Upper lobe of right lung (tissue), 1 donor: ENCODE measurements at regions not wholly inside any gene's neighbourhood (a gene's known extent, or its start where the extent isn't known, plus 50 kb on each side); places are given as distances from the start of the nearest gene placed in this dataset.
"Not testable (repeated sequence)": the region's sequence is repeated elsewhere in the genome, so short reads cannot be mapped to it uniquely, and the experiment has no call there.

Source experiments
- ATAC-seq: fragments of 200-7000 bp; cut with Tn5 transposase; one replicate; pipeline ENCODE4 v1.9.1; 2020; ENCODE audit warnings: mild to moderate bottlenecking, moderate library complexity
- DNase-seq: peaks from one replicate; pipeline ENCODE4 v3.0.0-alpha.2; 2020
- H3K27ac ChIP-seq: fragments of 200-600 bp; one replicate; pipeline ENCODE4 v1.8.0; 2022
- H3K27me3 ChIP-seq: fragments of 200-600 bp; one replicate; pipeline ENCODE4 v1.8.0; 2022; ENCODE audit warnings: mild to moderate bottlenecking
- H3K36me3 ChIP-seq: fragments of 200-600 bp; one replicate; pipeline ENCODE4 v1.8.0; 2022
- H3K4me1 ChIP-seq: fragments of 200-600 bp; one replicate; pipeline ENCODE4 v1.8.0; 2022
- H3K4me3 ChIP-seq: fragments of 200-600 bp; one replicate; pipeline ENCODE4 v1.8.0; 2022; ENCODE audit warnings: mild to moderate bottlenecking
- H3K9me3 ChIP-seq: fragments of 200-600 bp; one replicate; pipeline ENCODE4 v1.8.0; 2022
- CTCF ChIP-seq: fragments of 200-600 bp; IDR thresholded peaks from one replicate; pipeline ENCODE4 v1.8.0; 2022; ENCODE audit warnings: antibody characterized with exemption
- intact Hi-C: fragments of 100-400 bp; cut with DNase I; formaldehyde crosslinking; loops from one replicate; pipeline ENCODE4 v1.11.0; 2022
- donor health status: DM: no; HTN: yes; CAD: no; lungs with severe emphysema.

- DNase-seq (no peak), ATAC-seq (no peak)
- Histone ChIP-seq H3K9me3 (no peaks in the 10 kb centered on the region), H3K4me3 (no peak overlapping the region), H3K27me3 (no peaks in the 10 kb centered on the region), H3K36me3 (no peaks in the 10 kb centered on the region), H3K4me1 (no peaks in the 10 kb centered on the region), H3K27ac (no peak overlapping the region)
- no peak for TF ChIP-seq CTCF
- intact Hi-C loops: no loop called here
These were observed 123.2 kb downstream of the PABPC4L start for GRCh38 chr4:134078230-134078914.

DNA sequence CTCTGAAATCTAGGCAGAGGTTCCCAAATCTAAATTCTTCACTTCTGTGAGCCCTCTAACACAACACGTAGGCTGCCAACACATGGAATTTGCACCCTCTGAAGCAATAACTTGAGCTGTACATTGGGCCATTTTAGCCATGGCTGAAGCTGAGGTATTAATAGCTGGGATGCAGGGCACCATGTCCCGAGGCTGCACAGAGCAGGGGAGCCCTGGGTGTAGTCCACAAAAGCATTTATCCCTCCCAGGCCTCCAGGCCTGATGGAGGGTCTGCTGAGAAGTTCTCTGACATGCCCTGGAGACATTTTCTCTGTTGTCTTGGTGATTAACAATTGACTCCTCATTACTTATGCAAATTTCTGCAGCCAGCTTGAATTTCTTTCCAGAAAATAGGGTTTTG, 127.9 kb downstream of the PABPC4L start:
- H3K4me1 ChIP-seq: no peaks in the 10 kb centered on the region

DNA sequence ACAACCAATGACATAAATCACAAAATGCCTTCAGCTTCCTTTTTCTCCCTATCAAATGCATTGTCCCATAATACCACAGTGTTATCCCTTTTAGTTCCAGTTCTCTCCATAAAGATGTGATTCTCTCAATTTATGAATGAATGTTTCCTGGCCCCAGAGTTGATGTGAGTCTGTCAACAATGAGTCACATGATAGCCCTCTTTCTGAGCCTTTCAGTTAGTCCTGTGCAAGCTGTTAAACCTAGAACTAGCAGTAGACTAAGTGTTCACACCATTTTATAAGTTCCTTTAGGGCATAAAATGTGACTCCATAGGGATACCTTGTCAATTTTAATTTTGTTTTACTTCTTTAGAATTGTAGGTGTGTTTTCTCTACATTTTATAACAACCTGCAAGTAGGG, 129.5 kb downstream of the PABPC4L start:
- TF ChIP-seq CTCF: no peak
- no peak overlapping the region for H3K4me3 ChIP-seq
- H3K27me3 ChIP-seq: no peaks in the 10 kb centered on the region
- ATAC-seq (no peak), DNase-seq (no peak)
- no peaks in the 10 kb centered on the region for H3K36me3 ChIP-seq
- no peak overlapping the region for H3K27ac ChIP-seq
- no peaks in the 10 kb centered on the region for H3K9me3 ChIP-seq
- intact Hi-C loops: no loop called here
- no peaks in the 10 kb centered on the region for H3K4me1 ChIP-seq

More for the DNA sequence above, 127.9 kb downstream of the PABPC4L start:
- no peak for DNase-seq
- Histone ChIP-seq H3K36me3 (no peaks in the 10 kb centered on the region), H3K27me3 (no peaks in the 10 kb centered on the region), H3K27ac (no peak overlapping the region), H3K4me3 (no peak overlapping the region), H3K9me3 (no peaks in the 10 kb centered on the region)
- no peak for ATAC-seq
- intact Hi-C loops: no loop called here
- no peak for TF ChIP-seq CTCF

DNA sequence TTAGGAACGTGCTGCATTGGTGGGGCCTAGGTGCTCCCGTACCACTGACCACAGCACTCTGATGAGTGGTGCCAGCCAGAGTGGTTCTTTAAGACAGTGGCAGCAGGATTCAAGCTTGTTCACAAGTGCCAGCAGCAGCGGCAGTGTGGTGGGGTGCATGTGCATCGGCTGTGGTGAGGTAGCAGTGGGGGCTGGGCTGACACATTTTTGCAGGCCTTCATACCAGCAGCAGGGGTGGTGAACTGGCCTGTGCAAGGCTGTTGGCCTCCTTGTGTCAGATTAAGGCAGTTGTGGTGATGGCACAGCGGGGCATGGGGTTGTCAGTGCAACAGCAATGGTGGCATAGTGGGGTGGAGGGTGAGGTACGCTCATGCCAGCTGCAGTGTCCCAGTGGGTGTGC, 131.4 kb downstream of the PABPC4L start:
- intact Hi-C loops: no loop called here
- Histone ChIP-seq H3K4me3 (no peak overlapping the region), H3K9me3 (no peaks in the 10 kb centered on the region), H3K27ac (no peak overlapping the region), H3K4me1 (no peaks in the 10 kb centered on the region), H3K27me3 (no peaks in the 10 kb centered on the region), H3K36me3 (no peaks in the 10 kb centered on the region)
- no peak for TF ChIP-seq CTCF
- ATAC-seq: peak; percentile 20
- DNase-seq: no peak

DNA sequence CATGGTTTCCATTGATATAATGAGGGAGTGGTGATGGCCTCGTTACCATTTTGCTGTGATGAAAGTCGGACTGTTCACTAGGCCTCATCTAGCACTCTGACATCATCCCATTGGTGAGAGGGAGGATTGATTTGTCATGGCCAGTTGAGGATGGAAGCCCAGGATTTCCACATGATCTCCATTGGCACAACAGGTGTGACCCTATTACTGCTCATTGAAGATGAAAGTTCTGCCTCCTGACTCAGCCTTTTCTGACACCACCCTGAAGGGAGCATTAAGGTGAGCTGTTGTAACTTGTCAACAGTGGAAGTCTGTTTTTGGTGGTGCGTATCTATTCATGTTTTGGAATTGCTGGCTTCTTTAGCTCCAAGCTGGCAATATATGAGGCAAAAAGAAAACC, 144.2 kb downstream of the PABPC4L start:
- H3K4me3 ChIP-seq: no peak overlapping the region
- intact Hi-C loops: no loop called here
- no peak overlapping the region for H3K27ac ChIP-seq
- no peaks in the 10 kb centered on the region for H3K36me3 ChIP-seq
- H3K4me1 ChIP-seq: no peaks in the 10 kb centered on the region
- no peak for ATAC-seq
- no peak for DNase-seq
- no peaks in the 10 kb centered on the region for H3K27me3 ChIP-seq
- no peaks in the 10 kb centered on the region for H3K9me3 ChIP-seq
- no peak for TF ChIP-seq CTCF

GRCh38 chr4:134046221-134046620, 155.4 kb downstream of the PABPC4L start:
- ATAC-seq, H3K4me3 ChIP-seq, H3K36me3 ChIP-seq, H3K27me3 ChIP-seq, H3K9me3 ChIP-seq, DNase-seq, intact Hi-C loops, H3K27ac ChIP-seq, H3K4me1 ChIP-seq: not testable (repeated sequence)
